ENCODE measurements at regions not wholly inside any gene's neighbourhood (a gene's known extent, or its start where the extent isn't known, plus 50 kb on each side); places are given as distances from the start of the nearest gene placed in this dataset.

DNA sequence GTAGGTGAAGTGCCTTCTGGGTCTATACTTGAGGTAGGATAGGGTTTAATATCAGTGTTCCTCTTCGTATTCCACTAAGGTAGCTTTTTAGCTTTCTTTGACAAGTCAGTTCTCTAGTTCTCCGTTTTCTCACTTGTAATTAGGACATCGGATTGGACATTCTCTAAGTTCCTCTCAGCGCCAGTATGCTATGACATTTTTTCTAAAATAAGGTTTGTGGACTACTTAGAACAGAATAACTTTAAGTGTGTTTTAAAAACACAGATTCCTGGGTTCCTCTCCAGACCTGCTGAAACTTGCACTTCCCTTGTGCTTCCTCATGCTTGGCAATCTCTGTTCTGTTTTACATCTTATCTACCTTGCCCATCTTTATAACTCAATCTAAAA is 69.3 kb upstream of the YWHAQ start:
- Histone ChIP-seq H3K36me3 (replicated peaks) (no peaks in the 10 kb centered on the region), H3K4me1 (no peaks in the 10 kb centered on the region)
- in situ Hi-C loops (cut with MboI; ENCODE audit: low sequenced_read_pairs), result no loop called here

GRCh38 chr2:9702604-9703084 is 71.8 kb upstream of the YWHAQ start:
- no peak overlapping the region for H3K4me3 ChIP-seq
- H3K27me3 ChIP-seq (ENCODE audit: low read depth), result no peaks in the 10 kb centered on the region
- in situ Hi-C loops (cut with MboI; ENCODE audit: low sequenced_read_pairs), result no loop called here
- H3K4me1 ChIP-seq, result no peaks in the 10 kb centered on the region
- H3K36me3 ChIP-seq (replicated peaks), result no peaks in the 10 kb centered on the region
- no peaks in the 10 kb centered on the region; the same call in 1 of the 2 replicates for H3K9me3 ChIP-seq
- DNase-seq (ENCODE audit: low spot score in 2 of 2), result no peak

More for the DNA sequence above, 69.3 kb upstream of the YWHAQ start:
- H3K27me3 ChIP-seq (ENCODE audit: low read depth), result no peaks in the 10 kb centered on the region
- no peaks in the 10 kb centered on the region; the same call in 1 of the 2 replicates for H3K9me3 ChIP-seq
- DNase-seq (ENCODE audit: low spot score in 2 of 2), result no peak
- H3K4me3 ChIP-seq, result no peak overlapping the region

DNA sequence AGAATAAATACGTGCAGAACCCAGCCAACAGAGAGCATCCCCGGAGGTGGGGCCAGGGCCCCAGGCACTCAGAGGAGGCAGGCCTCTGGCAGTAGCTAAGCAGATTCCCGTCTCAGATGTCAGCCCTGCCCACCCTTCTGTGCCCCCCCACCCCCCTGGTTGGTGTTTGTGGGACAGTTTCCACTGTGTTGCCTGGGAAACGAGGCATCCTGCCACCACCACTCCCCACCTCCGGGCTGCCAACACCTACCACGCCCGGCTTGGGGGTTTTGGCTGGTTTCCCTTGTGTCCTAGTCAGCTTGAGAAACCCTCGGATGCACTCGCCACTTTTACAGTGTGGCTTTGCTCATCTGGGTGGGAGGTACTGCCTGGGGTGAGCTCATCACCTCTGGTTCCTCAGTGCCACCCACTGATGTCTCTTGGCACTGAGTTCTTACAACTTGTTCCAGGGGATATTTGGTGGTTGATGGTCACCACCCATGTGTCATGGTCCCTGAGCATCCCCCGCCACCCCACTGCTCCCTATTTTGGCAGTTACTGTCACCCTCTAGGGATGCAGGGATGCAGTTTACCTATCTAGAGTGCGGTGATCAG is 72.4 kb upstream of the YWHAQ start:
- peak in 1 of 2 experiments; percentile 18 for DNase-seq (ENCODE audit: low spot score in 2 of 2)
- in situ Hi-C loops (cut with MboI; ENCODE audit: low sequenced_read_pairs), result no loop called here
- H3K36me3 ChIP-seq (replicated peaks), result no peaks in the 10 kb centered on the region
- no peaks in the 10 kb centered on the region; the same call in 1 of the 2 replicates for H3K9me3 ChIP-seq
- H3K4me1 ChIP-seq, result no peaks in the 10 kb centered on the region
- no peaks in the 10 kb centered on the region for H3K27me3 ChIP-seq (ENCODE audit: low read depth)
- H3K4me3 ChIP-seq, result no peak overlapping the region

GRCh38 chr2:9703701-9704221 is 73.0 kb upstream of the YWHAQ start:
- Histone ChIP-seq H3K4me1 (no peaks in the 10 kb centered on the region), H3K36me3 (replicated peaks) (no peaks in the 10 kb centered on the region), H3K9me3 (no peaks in the 10 kb centered on the region; the same call in 1 of the 2 replicates), H3K27me3 (ENCODE audit: low read depth) (no peaks in the 10 kb centered on the region), H3K4me3 (no peak overlapping the region)
- in situ Hi-C loops (cut with MboI; ENCODE audit: low sequenced_read_pairs), result no loop called here
- DNase-seq (ENCODE audit: low spot score in 2 of 2), result no peak

DNA sequence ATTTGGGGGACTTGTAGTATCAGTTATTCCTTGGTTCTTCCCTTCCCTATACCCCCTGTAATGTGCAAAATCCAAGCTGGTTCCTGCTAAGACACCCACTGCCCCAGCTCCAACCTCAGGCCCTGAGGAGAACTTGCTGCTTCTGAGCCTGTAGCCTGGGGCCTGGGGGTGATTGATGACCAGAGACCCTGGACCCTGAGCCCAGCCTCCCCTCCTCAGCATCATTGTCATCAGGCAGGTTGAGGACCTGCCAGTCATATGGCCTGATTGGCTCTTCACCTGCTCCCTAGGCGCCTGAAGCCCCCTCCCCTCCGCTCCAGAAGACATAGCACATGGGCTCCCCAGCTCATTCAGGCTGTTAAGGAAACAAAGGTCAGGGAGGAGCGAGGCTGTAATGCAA is 73.8 kb upstream of the YWHAQ start:
- Histone ChIP-seq H3K27me3 (ENCODE audit: low read depth) (no peaks in the 10 kb centered on the region), H3K9me3 (no peaks in the 10 kb centered on the region; the same call in 1 of the 2 replicates), H3K4me1 (no peaks in the 10 kb centered on the region), H3K4me3 (no peak overlapping the region), H3K36me3 (replicated peaks) (no peaks in the 10 kb centered on the region)
- in situ Hi-C loops (cut with MboI; ENCODE audit: low sequenced_read_pairs), result no loop called here
- no peak for DNase-seq (ENCODE audit: low spot score in 2 of 2)

DNA sequence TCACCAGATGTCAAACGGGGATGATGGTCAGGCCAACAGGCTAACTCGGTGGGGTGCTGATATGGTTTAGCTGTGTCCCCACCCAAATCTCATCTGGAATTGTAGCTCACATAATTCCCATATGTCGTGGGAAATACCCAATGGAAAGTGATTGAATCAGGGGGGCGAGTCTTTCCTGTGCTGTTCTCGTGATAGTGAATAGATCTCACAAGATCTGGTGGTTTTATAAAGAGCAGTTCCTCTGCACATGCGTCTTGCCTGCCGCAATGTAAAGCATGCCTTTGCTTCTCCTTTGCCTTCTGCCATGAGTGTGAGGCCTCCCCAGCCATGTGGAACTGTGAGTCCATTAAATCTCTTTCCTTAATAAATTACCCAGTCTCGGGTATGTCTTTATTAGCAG is 74.4 kb upstream of the YWHAQ start:
- no peaks in the 10 kb centered on the region for H3K27me3 ChIP-seq (ENCODE audit: low read depth)
- no peak overlapping the region for H3K4me3 ChIP-seq
- in situ Hi-C loops (cut with MboI; ENCODE audit: low sequenced_read_pairs), result no loop called here
- no peak for DNase-seq (ENCODE audit: low spot score in 2 of 2)
- H3K36me3 ChIP-seq (replicated peaks), result no peaks in the 10 kb centered on the region
- H3K4me1 ChIP-seq, result no peaks in the 10 kb centered on the region
- no peaks in the 10 kb centered on the region for H3K9me3 ChIP-seq

DNA sequence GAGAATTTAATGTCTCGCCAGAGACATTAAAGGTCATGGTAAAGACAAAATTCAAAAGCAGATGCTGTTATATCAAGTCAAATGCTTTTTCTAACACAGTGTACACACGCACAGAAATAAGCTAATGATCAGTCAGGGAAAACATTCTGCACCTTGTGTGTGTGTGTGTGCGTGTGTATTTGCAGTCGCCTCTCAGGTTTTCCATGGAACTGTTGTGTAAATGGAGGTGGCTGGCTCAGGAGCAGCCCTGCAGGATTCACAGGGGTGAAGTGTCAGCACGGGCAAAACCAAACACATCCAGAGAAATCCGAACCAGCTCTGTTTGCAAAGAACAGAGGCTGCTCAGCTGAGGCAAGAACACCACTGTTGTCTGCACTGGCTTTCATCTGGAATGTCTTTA is 76.2 kb upstream of the YWHAQ start:
- in situ Hi-C loops (cut with MboI; ENCODE audit: low sequenced_read_pairs), result no loop called here
- Histone ChIP-seq H3K4me3 (no peak overlapping the region), H3K9me3 (no peaks in the 10 kb centered on the region), H3K27me3 (ENCODE audit: low read depth) (no peaks in the 10 kb centered on the region), H3K36me3 (replicated peaks) (no peaks in the 10 kb centered on the region), H3K4me1 (no peaks in the 10 kb centered on the region)
- no peak for DNase-seq (ENCODE audit: low spot score in 2 of 2)

DNA sequence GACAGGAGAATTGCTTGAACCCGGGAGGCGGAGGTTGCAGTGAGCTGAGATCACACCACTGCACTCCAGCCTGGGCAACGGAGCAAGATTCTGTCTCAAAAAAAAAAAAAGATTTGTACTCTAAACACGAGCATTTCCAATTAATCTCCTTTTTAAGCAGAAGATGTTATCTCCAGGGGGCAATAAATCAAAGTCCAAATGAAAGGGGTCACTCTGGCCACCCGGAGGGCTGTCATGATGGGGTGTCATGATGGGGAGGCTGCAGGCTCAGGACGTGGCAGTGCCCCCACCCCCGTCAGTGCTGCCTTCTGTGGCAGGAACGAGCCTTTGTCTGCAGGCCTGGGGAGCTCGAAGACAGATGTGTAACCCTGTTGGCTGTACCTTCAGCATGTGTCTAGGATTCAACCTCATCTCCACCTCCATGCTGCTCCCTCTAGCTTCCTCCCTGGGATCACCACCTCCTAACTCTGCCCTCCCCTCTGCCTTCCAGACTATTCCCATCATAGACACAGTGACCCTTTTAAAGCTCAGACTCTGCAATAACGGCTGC is 76.9 kb upstream of the YWHAQ start:
- Histone ChIP-seq H3K9me3 (no peaks in the 10 kb centered on the region), H3K27me3 (ENCODE audit: low read depth) (no peaks in the 10 kb centered on the region), H3K4me3 (no peak overlapping the region), H3K36me3 (replicated peaks) (no peaks in the 10 kb centered on the region), H3K4me1 (no peaks in the 10 kb centered on the region)
- no peak for DNase-seq (ENCODE audit: low spot score in 2 of 2)
- in situ Hi-C loops (cut with MboI; ENCODE audit: low sequenced_read_pairs), result no loop called here

- H3K4me1 ChIP-seq, result no peaks in the 10 kb centered on the region
- DNase-seq (ENCODE audit: low spot score in 2 of 2), result no peak
- no peaks in the 10 kb centered on the region for H3K9me3 ChIP-seq
- in situ Hi-C loops (cut with MboI; ENCODE audit: low sequenced_read_pairs), result no loop called here
- no peaks in the 10 kb centered on the region for H3K27me3 ChIP-seq (ENCODE audit: low read depth)
- H3K4me3 ChIP-seq, result no peak overlapping the region
- H3K36me3 ChIP-seq (replicated peaks), result no peaks in the 10 kb centered on the region
Measured at GRCh38 chr2:9708683-9709538, 78.1 kb upstream of the YWHAQ start.

GRCh38 chr2:9709539-9710285 is 78.9 kb upstream of the YWHAQ start:
- H3K27me3 ChIP-seq (ENCODE audit: low read depth), result no peaks in the 10 kb centered on the region
- in situ Hi-C loops (cut with MboI; ENCODE audit: low sequenced_read_pairs), result no loop called here

DNA sequence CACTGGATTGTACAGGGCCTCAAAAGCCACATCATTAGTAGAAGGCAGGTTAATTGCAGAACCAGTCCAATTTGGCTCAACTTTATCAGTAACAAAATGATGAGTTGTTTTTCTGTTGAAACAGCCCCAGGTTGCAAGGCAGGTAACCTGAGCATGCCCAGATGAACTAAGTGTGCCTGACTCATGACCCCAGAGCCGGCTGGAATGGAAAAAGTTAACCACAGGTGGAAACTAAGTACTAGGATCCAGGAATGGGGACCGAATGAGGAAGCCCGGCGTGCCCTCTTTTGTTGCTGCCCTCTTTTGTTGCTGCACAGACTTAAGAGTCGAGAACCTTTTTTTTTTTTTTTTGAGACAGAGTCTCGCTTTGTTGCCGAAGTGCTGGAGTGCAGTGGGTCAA is 79.5 kb upstream of the YWHAQ start:
- no peaks in the 10 kb centered on the region for H3K9me3 ChIP-seq
- no peak overlapping the region for H3K4me3 ChIP-seq
- H3K36me3 ChIP-seq (replicated peaks), result no peaks in the 10 kb centered on the region
- H3K4me1 ChIP-seq, result no peaks in the 10 kb centered on the region
- DNase-seq (ENCODE audit: low spot score in 2 of 2), result no peak
- in situ Hi-C loops (cut with MboI; ENCODE audit: low sequenced_read_pairs), result no loop called here
- no peaks in the 10 kb centered on the region for H3K27me3 ChIP-seq (ENCODE audit: low read depth)

More at GRCh38 chr2:9709539-9710285, 78.9 kb upstream of the YWHAQ start:
- Histone ChIP-seq H3K9me3 (no peaks in the 10 kb centered on the region), H3K4me1 (no peaks in the 10 kb centered on the region), H3K4me3 (no peak overlapping the region), H3K36me3 (replicated peaks) (no peaks in the 10 kb centered on the region)
- DNase-seq (ENCODE audit: low spot score in 2 of 2), result no peak

- H3K9me3 ChIP-seq, result no peaks in the 10 kb centered on the region
- H3K4me3 ChIP-seq, result no peak overlapping the region
- no peak for DNase-seq (ENCODE audit: low spot score in 2 of 2)
- H3K4me1 ChIP-seq, result no peaks in the 10 kb centered on the region
- H3K27me3 ChIP-seq (ENCODE audit: low read depth), result no peaks in the 10 kb centered on the region
- no peaks in the 10 kb centered on the region for H3K36me3 ChIP-seq (replicated peaks)
- in situ Hi-C loops (cut with MboI; ENCODE audit: low sequenced_read_pairs), result no loop called here
Measured at GRCh38 chr2:9712263-9712662, 81.5 kb upstream of the YWHAQ start.

DNA sequence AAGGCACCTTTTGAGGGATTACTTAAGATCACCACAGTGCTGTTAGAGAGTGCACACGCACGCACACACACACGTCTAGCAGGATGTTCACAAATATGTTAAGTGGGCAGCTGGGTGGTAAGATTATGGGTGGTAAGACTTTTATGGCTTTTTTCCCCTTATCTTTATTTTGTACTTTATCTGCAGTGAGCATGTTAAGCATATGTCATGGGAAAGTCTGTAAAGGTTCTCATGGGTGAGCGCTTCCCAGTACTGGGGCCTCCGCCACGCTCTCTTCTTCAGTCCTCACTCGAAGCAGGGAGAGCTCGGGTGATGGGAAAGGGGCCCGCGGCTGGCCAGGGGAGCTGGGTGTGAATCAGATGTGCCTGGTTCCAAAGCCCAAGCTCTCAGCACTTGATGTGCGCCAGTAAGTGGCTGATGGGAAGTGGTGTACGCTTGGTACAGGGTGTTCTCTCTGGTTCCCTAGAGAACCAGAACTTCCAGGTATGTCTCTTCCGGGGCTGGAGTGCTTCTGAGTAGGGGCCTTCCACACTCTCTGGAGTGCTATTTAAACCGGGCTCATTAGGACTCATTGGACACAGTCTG is 83.9 kb upstream of the YWHAQ start:
- no peaks in the 10 kb centered on the region for H3K36me3 ChIP-seq (replicated peaks)
- H3K27me3 ChIP-seq (ENCODE audit: low read depth), result no peaks in the 10 kb centered on the region
- no peaks in the 10 kb centered on the region for H3K4me1 ChIP-seq
- H3K4me3 ChIP-seq, result no peak overlapping the region
- DNase-seq (ENCODE audit: low spot score in 2 of 2), result no peak
- in situ Hi-C loops (cut with MboI; ENCODE audit: low sequenced_read_pairs), result no loop called here
- no peaks in the 10 kb centered on the region for H3K9me3 ChIP-seq

All from HAP-1 (cell line).